ENCODE measurements at regions not wholly inside any gene's neighbourhood (a gene's known extent, or its start where the extent isn't known, plus 50 kb on each side); places are given as distances from the start of the nearest gene placed in this dataset.

- no peak for TF ChIP-seq CTCF (IDR thresholded peaks at IDR 0.05; ENCODE audit: low read depth, low read length)
- no peak for TF ChIP-seq EZH2phosphoT487 (IDR thresholded peaks at IDR 0.05; ENCODE audit: low read depth)
- H3K4me2 ChIP-seq (ENCODE audit: low read length): no peak overlapping the region
- no peaks in the 10 kb centered on the region for H3K79me2 ChIP-seq (ENCODE audit: low read length)
- H3K4me3 ChIP-seq (ENCODE audit: low read length): no peak overlapping the region
- H3K27me3 ChIP-seq (ENCODE audit: low read depth, low read length): no peaks in the 10 kb centered on the region
- H3K27ac ChIP-seq (ENCODE audit: low read length): no peak overlapping the region
- no peak overlapping the region for H3K9ac ChIP-seq (ENCODE audit: low read length)
- H3K9me3 ChIP-seq (ENCODE audit: insufficient read depth, low read length): no peaks in the 10 kb centered on the region
- H2AFZ ChIP-seq (ENCODE audit: low read depth, low read length): no peak overlapping the region
- H3K36me3 ChIP-seq (replicated peaks; ENCODE audit: low read depth, low read length): no peaks in the 10 kb centered on the region
- H3K4me1 ChIP-seq (ENCODE audit: low read length): 0 out of 2 replicates have a peak, but pooled peaks cover 7% of the 10 kb centered on the region
- H4K20me1 ChIP-seq (ENCODE audit: insufficient read depth, low read length): no peaks in the 10 kb centered on the region
Observed at GRCh38 chr2:150907466-150907865, 354.2 kb downstream of the RBM43 start.

- H3K4me1 ChIP-seq (ENCODE audit: low read length): peaks cover 10% of the 10 kb centered on the region
- no peaks in the 10 kb centered on the region for H3K79me2 ChIP-seq (ENCODE audit: low read length)
- H3K9me3 ChIP-seq (ENCODE audit: insufficient read depth, low read length): peaks cover 19% of the 10 kb centered on the region
- peaks cover 13% of the 10 kb centered on the region for H3K36me3 ChIP-seq (replicated peaks; ENCODE audit: low read depth, low read length)
- H3K27me3 ChIP-seq (ENCODE audit: low read depth, low read length): no peaks in the 10 kb centered on the region
- no peaks in the 10 kb centered on the region for H4K20me1 ChIP-seq (ENCODE audit: insufficient read depth, low read length)
- TF ChIP-seq EZH2phosphoT487 (IDR thresholded peaks at IDR 0.05; ENCODE audit: low read depth) (no peak), CTCF (IDR thresholded peaks at IDR 0.05; ENCODE audit: low read depth, low read length) (no peak)
- H3K9ac ChIP-seq (ENCODE audit: low read length): no peak overlapping the region
- H2AFZ ChIP-seq (ENCODE audit: low read depth, low read length): no peak overlapping the region
- H3K4me3 ChIP-seq (ENCODE audit: low read length): no peak overlapping the region
- H3K27ac ChIP-seq (ENCODE audit: low read length): no peak overlapping the region
- no peak overlapping the region for H3K4me2 ChIP-seq (ENCODE audit: low read length)
Observed at GRCh38 chr2:150903461-150903860, 358.2 kb downstream of the RBM43 start.

GRCh38 chr2:150903055-150903454, 358.6 kb downstream of the RBM43 start:
- no peak overlapping the region for H3K9ac ChIP-seq (ENCODE audit: low read length)
- peaks cover 19% of the 10 kb centered on the region for H3K9me3 ChIP-seq (ENCODE audit: insufficient read depth, low read length)
- H3K4me1 ChIP-seq (ENCODE audit: low read length): peaks cover 10% of the 10 kb centered on the region
- H3K27me3 ChIP-seq (ENCODE audit: low read depth, low read length): no peaks in the 10 kb centered on the region
- no peaks in the 10 kb centered on the region for H3K79me2 ChIP-seq (ENCODE audit: low read length)
- H4K20me1 ChIP-seq (ENCODE audit: insufficient read depth, low read length): no peaks in the 10 kb centered on the region
- TF ChIP-seq EZH2phosphoT487 (IDR thresholded peaks at IDR 0.05; ENCODE audit: low read depth): no peak
- TF ChIP-seq CTCF (IDR thresholded peaks at IDR 0.05; ENCODE audit: low read depth, low read length): no peak
- H2AFZ ChIP-seq (ENCODE audit: low read depth, low read length): no peak overlapping the region
- no peak overlapping the region for H3K4me3 ChIP-seq (ENCODE audit: low read length)
- H3K4me2 ChIP-seq (ENCODE audit: low read length): no peak overlapping the region
- H3K27ac ChIP-seq (ENCODE audit: low read length): no peak overlapping the region
- peaks cover 13% of the 10 kb centered on the region for H3K36me3 ChIP-seq (replicated peaks; ENCODE audit: low read depth, low read length)

GRCh38 chr2:150900913-150901312, 360.8 kb downstream of the RBM43 start:
- TF ChIP-seq EZH2phosphoT487 (IDR thresholded peaks at IDR 0.05; ENCODE audit: low read depth) (no peak), CTCF (IDR thresholded peaks at IDR 0.05; ENCODE audit: low read depth, low read length) (no peak)
- H3K27ac ChIP-seq (ENCODE audit: low read length): peak overlapping the region; percentile 40
- H2AFZ ChIP-seq (ENCODE audit: low read depth, low read length): no peak overlapping the region
- no peak overlapping the region for H3K4me3 ChIP-seq (ENCODE audit: low read length)
- H3K27me3 ChIP-seq (ENCODE audit: low read depth, low read length): no peaks in the 10 kb centered on the region
- no peaks in the 10 kb centered on the region for H4K20me1 ChIP-seq (ENCODE audit: insufficient read depth, low read length)
- no peak overlapping the region for H3K9ac ChIP-seq (ENCODE audit: low read length)
- H3K79me2 ChIP-seq (ENCODE audit: low read length): no peaks in the 10 kb centered on the region
- no peak overlapping the region for H3K4me2 ChIP-seq (ENCODE audit: low read length)
- H3K9me3 ChIP-seq (ENCODE audit: insufficient read depth, low read length): peaks cover 19% of the 10 kb centered on the region
- peaks cover 10% of the 10 kb centered on the region for H3K4me1 ChIP-seq (ENCODE audit: low read length)
- H3K36me3 ChIP-seq (replicated peaks; ENCODE audit: low read depth, low read length): peaks cover 13% of the 10 kb centered on the region

Data from OCI-LY3 (cell line).